RWPE2 (cell line): ENCODE measurements at regions not wholly inside any gene's neighbourhood (a gene's known extent, or its start where the extent isn't known, plus 50 kb on each side); places are given as distances from the start of the nearest gene placed in this dataset.

Experiments
- ATAC-seq: fragments of 200-7000 bp; cut with Tn5 transposase; 3 replicates; pipeline ENCODE4 v1.9.1; 2021; ENCODE audit warnings: low read depth
- DNase-seq: peaks from one replicate; pipeline ENCODE4 v3.0.0-alpha.2; 2020; ENCODE audit warnings: low spot score
- H3K27ac ChIP-seq: fragments of 450-650 bp; 2 replicates; pipeline ENCODE4 v1.5.1; 2017; ENCODE audit warnings: mild to moderate bottlenecking; ENCODE audit not compliant: poor library complexity, severe bottlenecking
- H3K27me3 ChIP-seq: fragments of 250-450 bp; sonication (Bioruptor Pico); 2 replicates; pipeline ENCODE4 v1.5.1; 2021; ENCODE audit warnings: mild to moderate bottlenecking, moderate library complexity; ENCODE audit not compliant: insufficient read depth, poor library complexity, severe bottlenecking
- H3K36me3 ChIP-seq: fragments of 250-450 bp; sonication (Bioruptor Pico); 2 replicates; pipeline ENCODE4 v1.5.1; 2020; ENCODE audit warnings: low read depth, mild to moderate bottlenecking, moderate library complexity
- H3K4me1 ChIP-seq: fragments of 250-450 bp; sonication (Bioruptor Pico); 2 replicates; pipeline ENCODE4 v1.5.1; 2021; ENCODE audit warnings: mild to moderate bottlenecking, moderate library complexity; ENCODE audit not compliant: insufficient read depth, poor library complexity, severe bottlenecking
- H3K4me3 ChIP-seq: fragments of 250-450 bp; sonication (Bioruptor Pico); 2 replicates; pipeline ENCODE4 v1.5.1; 2021; ENCODE audit warnings: mild to moderate bottlenecking, moderate library complexity; ENCODE audit not compliant: severe bottlenecking
- H3K9me3 ChIP-seq: fragments of 250-450 bp; sonication (Bioruptor Pico); 2 replicates; pipeline ENCODE4 v1.5.1; 2021; ENCODE audit warnings: mild to moderate bottlenecking, moderate library complexity; ENCODE audit not compliant: severe bottlenecking
- TF ChIP-seq, protein P1 (sequence below): fragments of 450-650 bp; IDR thresholded peaks from one replicate; pipeline ENCODE4 v1.5.1; 2017; ENCODE audit warnings: mild to moderate bottlenecking, moderate library complexity; ENCODE audit not compliant: poor library complexity, severe bottlenecking

DNA sequence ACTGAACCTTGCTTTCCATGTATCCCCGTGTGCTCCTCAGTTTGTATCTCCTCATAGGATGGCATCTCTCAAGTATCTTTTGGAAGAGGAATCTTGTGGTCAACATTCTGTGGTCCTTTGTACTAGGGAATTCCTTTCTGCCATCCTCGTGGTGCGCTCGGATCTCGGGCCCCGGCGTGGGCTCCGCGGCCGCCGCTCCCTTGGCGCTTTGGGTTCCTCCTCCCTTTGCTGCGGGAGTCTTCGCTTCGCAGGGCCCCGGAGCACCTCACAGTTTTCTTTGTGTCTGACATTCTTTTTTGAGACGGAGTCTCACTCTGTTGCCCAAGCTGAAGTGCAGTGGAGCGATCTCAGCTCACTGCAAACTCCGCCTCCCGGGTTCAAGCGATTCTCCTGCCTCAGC is 264.7 kb downstream of the IRS2 start:
- TF ChIP-seq, protein P1, sequence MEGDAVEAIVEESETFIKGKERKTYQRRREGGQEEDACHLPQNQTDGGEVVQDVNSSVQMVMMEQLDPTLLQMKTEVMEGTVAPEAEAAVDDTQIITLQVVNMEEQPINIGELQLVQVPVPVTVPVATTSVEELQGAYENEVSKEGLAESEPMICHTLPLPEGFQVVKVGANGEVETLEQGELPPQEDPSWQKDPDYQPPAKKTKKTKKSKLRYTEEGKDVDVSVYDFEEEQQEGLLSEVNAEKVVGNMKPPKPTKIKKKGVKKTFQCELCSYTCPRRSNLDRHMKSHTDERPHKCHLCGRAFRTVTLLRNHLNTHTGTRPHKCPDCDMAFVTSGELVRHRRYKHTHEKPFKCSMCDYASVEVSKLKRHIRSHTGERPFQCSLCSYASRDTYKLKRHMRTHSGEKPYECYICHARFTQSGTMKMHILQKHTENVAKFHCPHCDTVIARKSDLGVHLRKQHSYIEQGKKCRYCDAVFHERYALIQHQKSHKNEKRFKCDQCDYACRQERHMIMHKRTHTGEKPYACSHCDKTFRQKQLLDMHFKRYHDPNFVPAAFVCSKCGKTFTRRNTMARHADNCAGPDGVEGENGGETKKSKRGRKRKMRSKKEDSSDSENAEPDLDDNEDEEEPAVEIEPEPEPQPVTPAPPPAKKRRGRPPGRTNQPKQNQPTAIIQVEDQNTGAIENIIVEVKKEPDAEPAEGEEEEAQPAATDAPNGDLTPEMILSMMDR: no peak
- ATAC-seq: no peak
- no peak overlapping the region for H3K27ac ChIP-seq
- H3K36me3 ChIP-seq: no peaks in the 10 kb centered on the region
- DNase-seq: no peak
- no peaks in the 10 kb centered on the region for H3K4me1 ChIP-seq
- no peaks in the 10 kb centered on the region for H3K9me3 ChIP-seq
- H3K27me3 ChIP-seq: no peaks in the 10 kb centered on the region
- H3K4me3 ChIP-seq: no peak overlapping the region

DNA sequence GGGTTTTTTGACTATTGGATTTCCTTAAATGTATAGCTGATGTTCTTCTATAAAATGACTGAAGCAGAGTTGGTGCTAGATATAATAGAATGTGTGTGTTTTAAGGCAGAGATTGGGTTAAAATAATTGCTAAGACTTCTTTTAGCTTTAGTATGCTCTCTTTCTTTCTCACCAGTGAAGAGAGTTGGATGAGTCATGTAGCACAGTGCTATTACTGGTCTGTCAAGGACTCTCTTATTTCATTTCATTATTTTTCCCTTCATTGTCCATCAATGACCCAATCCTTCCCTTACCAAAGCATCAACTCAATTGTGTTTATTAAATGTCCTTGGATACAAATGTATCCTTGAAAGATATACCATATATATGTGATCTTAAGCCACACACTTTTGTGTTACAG is 268.9 kb downstream of the IRS2 start:
- ATAC-seq (0 out of 3 replicates have a peak, but pooled peaks have one; percentile 31), DNase-seq (no peak)
- H3K4me1 ChIP-seq: no peaks in the 10 kb centered on the region
- no peaks in the 10 kb centered on the region for H3K9me3 ChIP-seq
- no peak overlapping the region for H3K27ac ChIP-seq
- H3K4me3 ChIP-seq: no peak overlapping the region
- TF ChIP-seq, protein P1: no peak
- no peaks in the 10 kb centered on the region for H3K36me3 ChIP-seq
- H3K27me3 ChIP-seq: no peaks in the 10 kb centered on the region

DNA sequence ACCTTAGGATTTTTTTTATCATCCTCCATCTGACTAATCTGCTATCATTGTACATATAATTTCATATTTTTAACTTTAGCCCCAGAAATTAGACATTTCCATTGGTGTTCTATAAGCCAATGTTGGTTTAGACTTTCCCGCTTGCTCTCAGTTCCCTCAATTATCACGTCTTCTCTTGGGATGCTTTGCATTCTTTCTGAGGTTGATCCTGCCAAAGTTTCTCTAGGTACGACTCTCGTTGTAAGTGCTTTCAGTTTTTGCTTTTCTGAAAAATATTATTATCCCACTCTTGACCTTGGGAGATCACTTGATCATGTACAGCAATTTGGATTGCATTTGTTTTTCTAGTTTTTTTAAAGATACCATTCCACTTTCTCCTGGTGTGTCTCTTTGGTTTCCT is 270.2 kb downstream of the IRS2 start:
- H3K27ac ChIP-seq: no peak overlapping the region
- no peaks in the 10 kb centered on the region for H3K36me3 ChIP-seq
- H3K9me3 ChIP-seq: no peaks in the 10 kb centered on the region
- H3K4me1 ChIP-seq: no peaks in the 10 kb centered on the region
- no peaks in the 10 kb centered on the region for H3K27me3 ChIP-seq
- ATAC-seq (no peak), DNase-seq (no peak)
- TF ChIP-seq, protein P1: no peak
- no peak overlapping the region for H3K4me3 ChIP-seq

DNA sequence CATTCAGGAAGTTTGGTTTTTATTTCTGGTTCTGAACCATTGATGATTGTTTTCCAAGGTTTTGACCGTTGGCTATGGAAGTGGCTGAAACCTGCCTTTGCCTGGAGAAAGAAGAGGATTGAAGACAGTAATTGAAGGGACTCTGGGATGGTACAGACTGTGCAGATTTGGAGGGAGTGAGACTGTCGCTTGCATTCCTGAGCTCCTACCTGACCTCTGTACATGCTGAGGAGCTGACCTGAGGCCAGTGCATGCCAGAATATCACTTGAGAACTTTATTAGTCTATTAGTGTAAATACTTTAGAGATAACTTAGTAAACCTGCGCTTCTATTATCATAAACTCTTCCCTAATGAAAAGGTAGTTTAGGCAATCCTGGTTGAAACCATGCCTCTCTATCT is 276.4 kb downstream of the IRS2 start:
- Histone ChIP-seq H3K27ac (no peak overlapping the region), H3K36me3 (no peaks in the 10 kb centered on the region), H3K27me3 (no peaks in the 10 kb centered on the region), H3K9me3 (no peaks in the 10 kb centered on the region), H3K4me3 (no peak overlapping the region), H3K4me1 (peaks cover 8% of the 10 kb centered on the region)
- DNase-seq: no peak
- TF ChIP-seq, protein P1: no peak
- no peak for ATAC-seq

DNA sequence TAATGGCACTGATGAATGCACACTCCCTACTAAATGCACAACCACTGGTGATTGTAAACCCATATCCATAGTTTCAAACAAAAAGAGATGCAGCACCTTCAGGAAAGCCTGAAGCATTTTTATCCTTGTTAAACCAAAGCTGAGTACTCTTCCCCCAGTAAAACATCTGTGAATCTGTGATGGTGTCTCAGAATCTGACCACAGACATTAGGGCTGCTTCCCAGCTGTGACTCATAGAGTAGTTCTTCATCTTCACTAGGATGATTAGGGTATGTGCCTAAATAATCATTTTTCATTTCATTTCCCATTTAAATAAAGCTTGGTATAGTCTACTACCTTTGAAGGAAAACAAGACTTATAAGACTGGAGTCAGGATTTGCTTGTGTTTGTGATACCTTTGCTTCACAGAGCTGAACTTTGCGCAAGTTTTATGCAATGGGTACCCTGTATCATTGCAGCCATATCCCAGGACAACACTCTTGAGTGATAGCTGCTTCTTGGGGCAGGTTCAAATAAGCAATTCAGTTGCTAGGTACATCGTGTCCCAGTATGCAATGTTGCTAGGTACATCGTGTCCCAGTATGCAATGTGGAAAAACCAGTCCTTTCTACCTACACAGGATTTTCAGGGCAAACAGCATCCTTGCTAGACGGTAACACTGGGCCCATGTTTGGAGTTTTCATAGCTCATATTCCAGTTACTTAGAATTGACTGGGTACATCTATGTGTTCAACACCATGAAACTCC is 277.1 kb downstream of the IRS2 start:
- H3K4me1 ChIP-seq: peaks cover 8% of the 10 kb centered on the region
- H3K4me3 ChIP-seq: no peak overlapping the region
- no peak overlapping the region for H3K27ac ChIP-seq
- no peaks in the 10 kb centered on the region for H3K36me3 ChIP-seq
- H3K27me3 ChIP-seq: no peaks in the 10 kb centered on the region
- DNase-seq (no peak), ATAC-seq (peak; percentile 73)
- no peaks in the 10 kb centered on the region for H3K9me3 ChIP-seq
- TF ChIP-seq, protein P1: no peak
